ENCODE measurements at regions not wholly inside any gene's neighbourhood (a gene's known extent, or its start where the extent isn't known, plus 50 kb on each side); places are given as distances from the start of the nearest gene placed in this dataset.
"Not testable (repeated sequence)": the region's sequence is repeated elsewhere in the genome, so short reads cannot be mapped to it uniquely, and the experiment has no call there.

DNA sequence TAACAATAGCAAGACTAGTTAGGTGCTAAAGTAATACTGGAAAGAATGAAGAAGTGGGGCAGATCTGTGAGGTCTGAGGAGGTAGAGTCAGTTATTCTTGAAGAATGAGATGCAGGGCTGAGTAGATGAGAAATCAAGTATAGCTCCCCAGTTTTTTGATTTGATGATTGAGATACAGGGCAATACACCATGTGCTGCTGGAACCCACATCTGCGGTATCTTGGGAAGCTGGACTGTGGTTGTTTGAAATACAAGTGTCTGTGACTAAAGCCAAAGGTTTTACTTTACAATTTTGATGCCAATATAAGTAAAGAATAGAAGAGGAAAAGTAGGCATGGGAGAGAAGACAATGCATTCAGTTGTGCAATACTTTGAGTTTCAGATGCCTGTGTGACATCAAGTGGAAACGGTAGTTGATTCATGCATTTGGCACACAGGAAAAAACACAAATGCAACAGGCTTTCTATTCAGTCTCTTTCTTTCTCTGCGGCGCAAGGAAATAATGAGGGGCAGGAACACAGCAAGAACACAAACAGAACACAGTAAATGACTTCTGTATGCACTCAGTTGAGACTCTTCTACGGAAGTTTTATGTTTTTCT, 190.2 kb upstream of the SLC38A2 start:
- no peaks in the 10 kb centered on the region for H3K27me3 ChIP-seq (replicated peaks; ENCODE audit: control insufficient read depth, insufficient read depth, low read length, poor library complexity, severe bottlenecking)
- peaks cover under 1% of the 10 kb centered on the region for H3K9me3 ChIP-seq (ENCODE audit: control insufficient read depth, low read length)
- DNase-seq: no peak
- no peaks in the 10 kb centered on the region for H3K4me1 ChIP-seq (ENCODE audit: control insufficient read depth, insufficient read depth, low read length, poor library complexity, severe bottlenecking)
- H3K4me3 ChIP-seq (ENCODE audit: insufficient read depth, low read depth, low read length, poor library complexity, severe bottlenecking): no peak overlapping the region
- no peaks in the 10 kb centered on the region for H3K36me3 ChIP-seq (ENCODE audit: control insufficient read depth, insufficient read depth, low read length)
- H3K27ac ChIP-seq (ENCODE audit: insufficient read depth, low read length, poor library complexity, severe bottlenecking): no peak overlapping the region

DNA sequence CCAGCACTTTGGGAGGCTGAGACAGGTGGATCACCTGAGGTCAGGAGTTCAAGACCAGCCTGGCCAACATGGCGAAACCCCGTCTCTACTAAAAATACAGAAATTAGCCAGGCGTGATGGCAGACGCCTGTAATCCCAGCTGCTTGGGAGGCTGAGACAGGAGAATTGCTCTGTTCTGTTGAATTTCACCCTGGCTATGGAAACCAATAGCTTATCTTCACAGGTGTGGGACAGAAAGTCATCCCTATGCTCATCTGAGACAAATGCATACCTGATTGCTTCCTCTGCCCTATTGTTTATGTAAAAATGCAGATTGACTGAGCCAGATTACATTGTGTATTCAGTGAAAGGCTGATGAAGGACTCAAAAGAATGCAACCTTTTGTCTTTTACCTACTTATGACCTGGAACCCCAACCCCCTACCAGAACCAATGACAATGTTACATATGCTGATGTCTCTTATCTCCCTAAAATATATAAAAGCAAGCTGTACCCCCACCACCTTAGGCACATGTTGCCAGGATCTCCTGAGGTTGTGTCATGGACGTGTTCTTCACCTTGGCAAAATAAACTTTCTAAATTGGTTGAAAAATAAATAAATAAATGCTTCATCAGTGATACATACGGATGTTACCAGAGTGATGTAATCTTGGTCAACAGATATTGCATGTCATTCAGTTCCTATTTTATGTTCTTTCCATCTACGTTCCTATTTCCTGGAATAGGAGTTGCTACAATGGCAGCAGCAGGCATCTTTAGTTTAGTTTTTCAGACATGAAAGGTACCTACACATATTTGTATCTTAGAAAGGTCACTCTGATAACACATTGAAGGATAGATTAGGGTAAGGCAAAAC, 189.4 kb upstream of the SLC38A2 start:
- H3K27ac ChIP-seq (ENCODE audit: insufficient read depth, low read length, poor library complexity, severe bottlenecking); DNase-seq: not testable (repeated sequence)

DNA sequence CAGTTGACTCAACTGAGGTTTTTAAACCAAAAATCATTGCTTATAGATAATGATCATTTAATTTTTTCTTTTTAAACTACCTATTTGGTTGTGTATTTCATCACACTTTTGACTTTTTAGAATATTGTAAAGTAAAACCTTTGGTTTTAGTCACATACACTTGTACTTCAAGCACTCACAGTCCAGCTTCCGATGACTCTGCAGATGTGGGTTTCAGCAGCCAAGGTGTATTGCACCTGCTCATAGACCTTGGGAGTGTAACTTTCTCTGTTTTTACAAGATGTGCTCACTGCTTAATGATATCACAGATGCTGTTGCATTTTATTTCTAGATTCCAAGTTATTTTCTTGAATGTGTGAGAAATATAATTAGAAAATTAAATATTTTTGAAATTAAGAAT, 188.3 kb upstream of the SLC38A2 start:
- no peak for DNase-seq
- Histone ChIP-seq H3K27ac (ENCODE audit: insufficient read depth, low read length, poor library complexity, severe bottlenecking) (no peak overlapping the region), H3K27me3 (replicated peaks; ENCODE audit: control insufficient read depth, insufficient read depth, low read length, poor library complexity, severe bottlenecking) (no peaks in the 10 kb centered on the region), H3K4me3 (ENCODE audit: insufficient read depth, low read depth, low read length, poor library complexity, severe bottlenecking) (no peak overlapping the region), H3K9me3 (ENCODE audit: control insufficient read depth, low read length) (no peaks in the 10 kb centered on the region), H3K4me1 (ENCODE audit: control insufficient read depth, insufficient read depth, low read length, poor library complexity, severe bottlenecking) (no peaks in the 10 kb centered on the region), H3K36me3 (ENCODE audit: control insufficient read depth, insufficient read depth, low read length) (no peaks in the 10 kb centered on the region)

More for the DNA sequence above, 189.4 kb upstream of the SLC38A2 start:
- not testable (repeated sequence) for H3K4me1 ChIP-seq (ENCODE audit: control insufficient read depth, insufficient read depth, low read length, poor library complexity, severe bottlenecking); H3K9me3 ChIP-seq (ENCODE audit: control insufficient read depth, low read length); H3K27me3 ChIP-seq (replicated peaks; ENCODE audit: control insufficient read depth, insufficient read depth, low read length, poor library complexity, severe bottlenecking); H3K36me3 ChIP-seq (ENCODE audit: control insufficient read depth, insufficient read depth, low read length); H3K4me3 ChIP-seq (ENCODE audit: insufficient read depth, low read depth, low read length, poor library complexity, severe bottlenecking)

DNA sequence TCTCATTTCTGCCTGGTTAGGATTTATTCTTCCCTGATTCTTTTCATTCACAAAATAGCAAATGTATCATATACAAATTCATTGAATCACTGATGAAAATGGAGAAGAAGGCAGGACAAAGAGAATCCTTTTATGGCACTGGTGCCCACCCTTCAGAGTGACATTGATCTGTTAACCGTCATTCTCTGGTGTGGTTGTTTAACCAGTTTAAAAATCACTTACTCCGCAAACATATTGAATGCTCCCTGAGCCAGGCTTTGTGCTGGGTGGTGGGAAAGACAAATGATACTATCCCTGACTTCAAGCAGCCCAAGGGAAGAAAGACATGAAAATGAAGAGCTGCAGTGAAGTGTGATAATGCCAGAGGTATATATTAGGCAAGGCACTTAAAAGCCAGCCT, 187.5 kb upstream of the SLC38A2 start:
- Histone ChIP-seq H3K36me3 (ENCODE audit: control insufficient read depth, insufficient read depth, low read length) (no peaks in the 10 kb centered on the region), H3K4me1 (ENCODE audit: control insufficient read depth, insufficient read depth, low read length, poor library complexity, severe bottlenecking) (no peaks in the 10 kb centered on the region), H3K9me3 (ENCODE audit: control insufficient read depth, low read length) (no peaks in the 10 kb centered on the region), H3K27me3 (replicated peaks; ENCODE audit: control insufficient read depth, insufficient read depth, low read length, poor library complexity, severe bottlenecking) (no peaks in the 10 kb centered on the region), H3K27ac (ENCODE audit: insufficient read depth, low read length, poor library complexity, severe bottlenecking) (no peak overlapping the region), H3K4me3 (ENCODE audit: insufficient read depth, low read depth, low read length, poor library complexity, severe bottlenecking) (no peak overlapping the region)
- DNase-seq: no peak

DNA sequence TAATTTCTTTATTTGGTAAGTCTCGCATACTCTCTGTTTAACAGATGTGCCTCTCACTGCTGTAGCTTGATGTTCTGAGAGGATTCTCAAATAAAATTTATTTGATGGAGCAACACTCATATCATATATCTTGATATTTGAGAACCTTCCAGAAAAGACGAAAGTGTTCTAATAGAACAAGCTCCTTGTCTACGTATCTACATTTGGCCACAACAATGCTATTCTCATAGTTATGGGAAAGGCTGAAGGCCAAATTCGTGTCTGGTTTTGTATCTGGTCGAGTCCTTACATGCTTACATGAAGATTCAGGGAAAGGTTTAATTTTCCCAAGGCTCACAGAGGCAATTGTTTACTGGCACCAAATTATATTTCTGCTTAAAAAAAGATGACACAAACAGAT, 186.7 kb upstream of the SLC38A2 start:
- H3K27me3 ChIP-seq (replicated peaks; ENCODE audit: control insufficient read depth, insufficient read depth, low read length, poor library complexity, severe bottlenecking): no peaks in the 10 kb centered on the region
- H3K4me1 ChIP-seq (ENCODE audit: control insufficient read depth, insufficient read depth, low read length, poor library complexity, severe bottlenecking): no peaks in the 10 kb centered on the region
- no peak overlapping the region for H3K27ac ChIP-seq (ENCODE audit: insufficient read depth, low read length, poor library complexity, severe bottlenecking)
- no peak overlapping the region for H3K4me3 ChIP-seq (ENCODE audit: insufficient read depth, low read depth, low read length, poor library complexity, severe bottlenecking)
- no peaks in the 10 kb centered on the region for H3K36me3 ChIP-seq (ENCODE audit: control insufficient read depth, insufficient read depth, low read length)
- DNase-seq: no peak
- no peaks in the 10 kb centered on the region for H3K9me3 ChIP-seq (ENCODE audit: control insufficient read depth, low read length)

DNA sequence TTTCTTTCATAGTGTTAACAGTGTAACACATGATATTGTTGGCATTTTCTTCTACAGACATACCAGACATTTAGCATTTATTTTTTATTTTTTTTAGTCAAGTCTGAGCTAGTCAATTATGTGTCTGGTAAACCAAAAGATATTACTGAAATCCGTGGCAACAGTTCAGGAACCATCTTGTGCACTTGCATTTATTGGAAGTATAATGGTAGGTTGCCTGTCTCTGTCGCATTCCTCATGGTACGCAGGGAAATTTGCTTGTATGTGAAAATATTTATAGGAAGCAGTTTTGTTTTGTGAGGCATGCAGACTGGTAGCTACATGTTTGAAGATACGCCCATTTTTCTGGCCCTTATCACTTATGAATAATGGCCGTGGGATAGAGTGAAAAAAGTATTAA, 186.1 kb upstream of the SLC38A2 start:
- no peak for DNase-seq
- Histone ChIP-seq H3K4me1 (ENCODE audit: control insufficient read depth, insufficient read depth, low read length, poor library complexity, severe bottlenecking) (no peaks in the 10 kb centered on the region), H3K27me3 (replicated peaks; ENCODE audit: control insufficient read depth, insufficient read depth, low read length, poor library complexity, severe bottlenecking) (no peaks in the 10 kb centered on the region), H3K36me3 (ENCODE audit: control insufficient read depth, insufficient read depth, low read length) (no peaks in the 10 kb centered on the region), H3K27ac (ENCODE audit: insufficient read depth, low read length, poor library complexity, severe bottlenecking) (no peak overlapping the region), H3K9me3 (ENCODE audit: control insufficient read depth, low read length) (no peaks in the 10 kb centered on the region), H3K4me3 (ENCODE audit: insufficient read depth, low read depth, low read length, poor library complexity, severe bottlenecking) (no peak overlapping the region)

DNA sequence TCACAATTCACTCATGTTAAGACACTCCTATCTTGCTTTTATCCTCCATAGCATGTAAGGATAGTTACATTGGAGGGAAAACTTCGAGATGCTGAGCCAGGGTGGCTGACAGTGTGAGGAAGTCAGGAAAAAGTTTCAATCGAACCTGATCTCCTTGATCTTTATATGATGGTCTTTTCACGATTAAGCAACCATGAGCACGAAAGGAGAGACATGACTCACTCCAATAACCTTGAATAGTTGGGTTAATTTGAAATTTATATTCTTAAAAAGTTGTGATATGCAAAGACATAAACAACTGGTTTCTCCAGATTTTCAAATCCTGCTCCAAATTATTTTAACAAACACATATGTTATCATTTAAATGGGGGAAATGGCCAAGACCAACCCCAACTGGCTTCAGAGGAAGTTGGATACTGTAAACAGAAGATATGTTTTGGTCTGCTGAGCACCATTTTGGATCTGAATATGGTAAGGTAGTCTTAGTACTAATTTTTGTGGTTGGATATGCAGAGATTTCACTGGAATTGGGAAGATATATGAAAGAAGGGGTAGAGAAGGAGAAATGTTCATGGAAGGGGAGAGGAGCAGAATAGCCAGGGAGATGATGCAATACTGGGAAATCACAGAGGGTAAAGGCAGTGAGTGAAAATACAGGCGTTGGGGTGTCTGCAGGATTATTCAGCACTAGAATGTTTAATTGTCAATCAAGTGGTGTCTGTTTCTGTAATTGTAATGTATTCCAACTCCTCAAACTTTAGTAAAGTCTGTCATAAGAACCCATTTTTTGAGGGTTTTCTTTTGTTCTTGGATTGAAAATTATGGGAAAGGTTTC, 185.2 kb upstream of the SLC38A2 start:
- H3K9me3 ChIP-seq (ENCODE audit: control insufficient read depth, low read length): no peaks in the 10 kb centered on the region
- H3K36me3 ChIP-seq (ENCODE audit: control insufficient read depth, insufficient read depth, low read length): no peaks in the 10 kb centered on the region
- no peaks in the 10 kb centered on the region for H3K4me1 ChIP-seq (ENCODE audit: control insufficient read depth, insufficient read depth, low read length, poor library complexity, severe bottlenecking)
- DNase-seq: no peak
- no peaks in the 10 kb centered on the region for H3K27me3 ChIP-seq (replicated peaks; ENCODE audit: control insufficient read depth, insufficient read depth, low read length, poor library complexity, severe bottlenecking)
- H3K27ac ChIP-seq (ENCODE audit: insufficient read depth, low read length, poor library complexity, severe bottlenecking): no peak overlapping the region
- H3K4me3 ChIP-seq (ENCODE audit: insufficient read depth, low read depth, low read length, poor library complexity, severe bottlenecking): no peak overlapping the region

DNA sequence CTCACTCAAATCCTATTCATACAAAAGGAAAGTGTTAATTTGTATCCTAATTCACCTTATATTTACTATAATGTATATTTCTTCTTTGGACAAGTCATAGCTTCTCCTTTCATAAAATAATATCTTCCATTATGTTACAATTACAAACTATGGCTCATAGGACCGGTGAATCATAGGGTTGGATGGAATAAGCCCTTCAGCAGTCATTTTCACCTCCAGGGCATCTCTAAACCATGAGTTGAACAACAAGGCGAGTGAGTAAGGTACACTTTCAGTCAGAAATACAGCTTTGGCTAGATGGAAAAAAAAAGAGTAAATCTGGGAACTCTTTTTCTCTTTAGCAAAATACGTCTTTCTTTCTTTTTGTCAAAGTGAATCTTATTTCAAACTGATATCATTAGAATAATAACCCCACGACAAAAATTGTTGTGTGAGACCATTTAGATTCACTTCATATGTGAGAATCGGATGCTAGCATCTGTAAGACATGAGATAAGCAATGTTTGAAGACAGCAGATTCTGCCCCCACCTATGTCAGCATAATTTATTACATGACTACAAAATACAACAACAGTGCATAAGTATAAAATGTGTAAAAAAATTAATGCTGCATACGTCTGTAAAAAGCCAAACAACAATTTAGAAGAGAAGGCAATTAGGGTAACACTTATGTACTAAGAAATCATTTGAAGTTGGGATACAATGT, 184.4 kb upstream of the SLC38A2 start:
- H3K9me3 ChIP-seq (ENCODE audit: control insufficient read depth, low read length): no peaks in the 10 kb centered on the region
- no peak for DNase-seq
- H3K4me3 ChIP-seq (ENCODE audit: insufficient read depth, low read depth, low read length, poor library complexity, severe bottlenecking): no peak overlapping the region
- H3K4me1 ChIP-seq (ENCODE audit: control insufficient read depth, insufficient read depth, low read length, poor library complexity, severe bottlenecking): no peaks in the 10 kb centered on the region
- H3K27me3 ChIP-seq (replicated peaks; ENCODE audit: control insufficient read depth, insufficient read depth, low read length, poor library complexity, severe bottlenecking): no peaks in the 10 kb centered on the region
- no peaks in the 10 kb centered on the region for H3K36me3 ChIP-seq (ENCODE audit: control insufficient read depth, insufficient read depth, low read length)
- no peak overlapping the region for H3K27ac ChIP-seq (ENCODE audit: insufficient read depth, low read length, poor library complexity, severe bottlenecking)

DNA sequence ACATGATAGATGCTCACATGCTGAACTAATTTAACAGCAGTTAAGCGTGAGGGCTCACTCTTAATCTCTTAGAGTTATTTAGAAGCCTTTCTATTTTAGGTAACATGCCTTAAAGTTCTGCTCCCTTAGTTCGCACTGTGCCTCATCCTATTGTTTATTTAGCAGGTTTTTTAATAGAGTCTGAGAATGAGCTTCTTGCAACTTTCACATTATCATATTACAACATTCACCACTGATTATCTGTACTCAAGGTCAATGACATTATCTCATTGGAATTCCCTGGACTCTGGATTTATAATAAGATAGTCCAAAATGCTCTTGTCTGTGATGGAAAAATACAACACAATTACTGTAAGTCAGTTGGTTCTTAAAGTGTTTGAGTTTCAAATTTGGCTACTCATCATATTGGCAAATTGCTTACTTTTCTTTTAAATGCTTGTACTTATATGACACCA, 183.6 kb upstream of the SLC38A2 start:
- H3K9me3 ChIP-seq (ENCODE audit: control insufficient read depth, low read length): no peaks in the 10 kb centered on the region
- H3K36me3 ChIP-seq (ENCODE audit: control insufficient read depth, insufficient read depth, low read length): no peaks in the 10 kb centered on the region
- no peaks in the 10 kb centered on the region for H3K4me1 ChIP-seq (ENCODE audit: control insufficient read depth, insufficient read depth, low read length, poor library complexity, severe bottlenecking)
- H3K4me3 ChIP-seq (ENCODE audit: insufficient read depth, low read depth, low read length, poor library complexity, severe bottlenecking): no peak overlapping the region
- no peak overlapping the region for H3K27ac ChIP-seq (ENCODE audit: insufficient read depth, low read length, poor library complexity, severe bottlenecking)
- no peak for DNase-seq
- no peaks in the 10 kb centered on the region for H3K27me3 ChIP-seq (replicated peaks; ENCODE audit: control insufficient read depth, insufficient read depth, low read length, poor library complexity, severe bottlenecking)
